Activated CD4-positive, alpha-beta memory T cell treated with anti-CD3 and anti-CD28 coated beads for 36 hours (primary cell): ENCODE measurements at regions not wholly inside any gene's neighbourhood (a gene's known extent, or its start where the extent isn't known, plus 50 kb on each side); places are given as distances from the start of the nearest gene placed in this dataset.
A peak's percentile ranks its signal among the peaks of the same experiment; 100 is the strongest.

Experiments
- CTCF ChIA-PET: fragments of 350-600 bp; sonication (Branson Sonifier 250); formaldehyde crosslinking; loops from one replicate; lab custom pipeline; 2021; ENCODE audit warnings: antibody characterized with exemption, inconsistent platforms; lab: Charles Lee
- POLR2A ChIA-PET: fragments of 350-600 bp; sonication (Branson Sonifier 250); formaldehyde crosslinking; loops from one replicate; lab custom pipeline; 2021; ENCODE audit warnings: antibody characterized with exemption; lab: Charles Lee
- DNase-seq: peaks from one replicate; pipeline ENCODE4 v3.0.0-alpha.2; 2020
- H3K27ac Mint-ChIP-seq: one replicate; pipeline ENCODE4 v1.8.0; 2021; ENCODE audit warnings: mixed read lengths
- H3K27me3 Mint-ChIP-seq: one replicate; pipeline ENCODE4 v1.8.0; 2021; ENCODE audit warnings: mixed read lengths
- H3K36me3 Mint-ChIP-seq: one replicate; pipeline ENCODE4 v1.8.0; 2021; ENCODE audit warnings: mixed read lengths
- H3K4me1 Mint-ChIP-seq: one replicate; pipeline ENCODE4 v1.8.0; 2021; ENCODE audit warnings: low read depth, mixed read lengths
- H3K4me3 Mint-ChIP-seq: one replicate; pipeline ENCODE4 v1.8.0; 2021; ENCODE audit warnings: mild to moderate bottlenecking, mixed read lengths
- H3K9me3 Mint-ChIP-seq: one replicate; pipeline ENCODE4 v1.8.0; 2021; ENCODE audit warnings: mixed read lengths
- intact Hi-C: fragments of 100-400 bp; cut with micrococcal nuclease; formaldehyde crosslinking; loops from one replicate; pipeline ENCODE4 v1.15.1; 2023

GRCh38 chr2:209367075-209367747 lies 56.6 kb upstream of the MAP2 start:
- intact Hi-C loops = no loop called here
- Mint-ChIP-seq H3K27ac (no peak overlapping the region), H3K4me1 (no peaks in the 10 kb centered on the region), H3K27me3 (no peaks in the 10 kb centered on the region), H3K36me3 (no peaks in the 10 kb centered on the region), H3K9me3 (peaks cover 7% of the 10 kb centered on the region), H3K4me3 (no peak overlapping the region)
- DNase-seq = no peak
- ChIA-PET POLR2A (no interaction called here), CTCF (no interaction called here)

- Mint-ChIP-seq H3K9me3 (peaks cover 18% of the 10 kb centered on the region), H3K27ac (no peak overlapping the region), H3K27me3 (no peaks in the 10 kb centered on the region), H3K4me3 (no peak overlapping the region), H3K36me3 (no peaks in the 10 kb centered on the region), H3K4me1 (no peaks in the 10 kb centered on the region)
- POLR2A ChIA-PET = no interaction called here
- CTCF ChIA-PET = interaction anchor here (0.8 kb wide), 1 partner anchor 35 kb away, joined by 3 read pairs; no protein-coding TSS in a partner anchor
- DNase-seq = no peak
- intact Hi-C loops = no loop called here
Measured at GRCh38 chr2:209368406-209368805, 55.4 kb upstream of the MAP2 start.

DNA sequence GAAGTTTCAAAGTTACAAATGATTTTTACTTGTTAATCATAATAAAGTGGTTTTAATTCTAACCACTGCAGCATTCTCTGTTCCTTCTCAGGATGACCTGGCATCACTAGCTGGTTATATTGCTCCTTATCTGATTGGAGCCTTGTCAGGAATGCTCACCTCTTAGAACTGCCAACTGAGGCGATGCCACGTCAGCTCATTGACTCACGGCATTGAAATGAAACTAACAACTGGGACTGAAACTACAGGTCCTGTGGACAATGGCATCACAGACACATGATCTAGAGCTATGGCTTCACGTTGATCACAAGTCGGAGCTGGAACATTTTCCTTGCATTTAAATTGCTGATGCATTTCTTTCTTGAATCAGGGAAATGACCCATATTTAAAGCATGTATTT lies 54.9 kb upstream of the MAP2 start:
- CTCF ChIA-PET = no interaction called here
- H3K27ac Mint-ChIP-seq = no peak overlapping the region
- DNase-seq = peak; percentile 13

DNA sequence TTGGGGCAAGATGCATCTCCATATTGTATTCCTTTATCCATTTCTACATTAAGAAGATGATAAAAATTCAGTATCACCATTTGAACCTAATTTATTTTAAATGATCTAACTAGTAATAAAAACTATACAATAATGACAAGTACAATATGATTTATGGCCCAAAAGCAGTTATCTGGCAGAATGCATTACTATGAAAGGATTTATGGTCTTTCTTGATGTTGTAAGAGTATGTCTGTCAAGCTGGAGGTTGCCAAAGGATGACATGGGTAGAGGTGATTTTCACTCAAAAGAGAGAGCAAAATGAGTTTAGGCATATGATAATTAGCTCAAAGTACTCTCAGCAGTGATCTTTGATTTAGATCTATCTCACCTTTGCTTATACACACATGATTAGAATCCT lies 54.2 kb upstream of the MAP2 start:
- H3K4me1 Mint-ChIP-seq = no peaks in the 10 kb centered on the region
- ChIA-PET POLR2A (no interaction called here), CTCF (no interaction called here)
- no peak overlapping the region for H3K4me3 Mint-ChIP-seq
- intact Hi-C loops = no loop called here
- no peak for DNase-seq
- no peaks in the 10 kb centered on the region for H3K36me3 Mint-ChIP-seq
- no peaks in the 10 kb centered on the region for H3K27me3 Mint-ChIP-seq
- H3K27ac Mint-ChIP-seq = no peak overlapping the region
- peaks cover 24% of the 10 kb centered on the region for H3K9me3 Mint-ChIP-seq

More for the DNA sequence above, 54.9 kb upstream of the MAP2 start:
- intact Hi-C loops = no loop called here
- no peaks in the 10 kb centered on the region for H3K4me1 Mint-ChIP-seq
- POLR2A ChIA-PET = no interaction called here
- no peaks in the 10 kb centered on the region for H3K36me3 Mint-ChIP-seq
- H3K27me3 Mint-ChIP-seq = no peaks in the 10 kb centered on the region
- peaks cover 18% of the 10 kb centered on the region for H3K9me3 Mint-ChIP-seq
- H3K4me3 Mint-ChIP-seq = no peak overlapping the region

DNA sequence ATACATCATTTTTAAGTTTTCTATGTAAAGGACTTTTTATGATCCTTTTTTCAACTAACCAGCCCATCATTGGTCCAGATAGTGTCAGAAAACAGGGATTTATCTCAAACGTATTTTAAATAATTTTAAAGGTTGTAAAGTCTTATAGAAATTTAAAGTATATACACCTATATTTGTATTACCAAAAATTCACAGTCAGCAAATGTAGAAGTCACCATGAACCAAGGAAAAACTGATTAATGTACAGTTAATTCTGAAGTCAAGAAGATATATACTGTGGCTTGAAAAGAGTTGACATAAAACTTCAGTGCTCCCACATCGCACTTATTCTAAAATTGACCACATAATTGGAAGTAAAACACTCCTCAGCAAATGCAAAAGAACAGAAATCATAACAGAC lies 52.4 kb upstream of the MAP2 start:
- CTCF ChIA-PET = no interaction called here

More for the DNA sequence above, 52.4 kb upstream of the MAP2 start:
- Mint-ChIP-seq H3K36me3 (no peaks in the 10 kb centered on the region), H3K4me1 (no peaks in the 10 kb centered on the region), H3K4me3 (no peak overlapping the region), H3K27me3 (no peaks in the 10 kb centered on the region), H3K27ac (no peak overlapping the region), H3K9me3 (peaks cover 39% of the 10 kb centered on the region)
- POLR2A ChIA-PET = no interaction called here
- DNase-seq = no peak
- intact Hi-C loops = no loop called here
